ENCODE measurements at regions not wholly inside any gene's neighbourhood (a gene's known extent, or its start where the extent isn't known, plus 50 kb on each side); places are given as distances from the start of the nearest gene placed in this dataset.

DNA sequence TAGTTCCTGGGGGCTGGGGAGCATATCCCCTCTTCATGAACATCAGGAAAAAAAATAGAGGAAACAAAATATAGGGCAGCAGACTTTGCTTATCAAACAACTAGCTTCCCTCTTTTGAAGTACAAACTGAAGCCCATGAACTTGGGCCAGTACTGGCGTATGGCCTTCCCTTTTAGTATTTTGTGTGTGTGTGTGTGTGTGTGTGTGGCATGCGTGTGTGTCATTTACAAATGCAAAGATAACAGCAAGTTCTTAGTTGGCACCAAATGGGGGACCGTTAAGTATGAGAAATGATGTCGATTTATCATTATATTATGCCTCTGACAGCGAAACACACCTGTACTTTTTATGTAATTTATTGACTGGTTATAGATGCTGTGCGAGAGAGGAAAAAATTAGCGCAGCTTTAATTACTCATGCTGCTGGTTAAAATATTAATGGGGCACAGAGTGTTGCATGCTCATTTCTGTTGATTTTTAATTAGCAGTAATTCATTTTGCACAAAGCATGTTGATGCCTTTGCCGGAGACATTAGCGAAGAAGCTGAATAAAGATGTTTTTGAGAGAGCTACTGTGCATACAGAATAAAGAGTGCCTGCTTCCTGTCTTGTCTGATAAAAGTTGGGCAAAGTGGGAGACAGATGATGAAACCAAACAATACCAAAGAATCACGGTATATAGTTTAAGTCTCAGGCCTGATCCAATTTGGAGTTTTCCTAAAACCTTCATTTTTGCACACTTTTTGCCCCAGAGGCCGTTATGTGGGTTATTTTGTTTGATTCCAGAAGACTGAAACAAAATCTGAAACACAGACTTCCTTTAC, 297.1 kb downstream of the SATB1 start:
- DNase-seq, result no peak
- intact Hi-C loops (cut with DNase I), result no loop called here

DNA sequence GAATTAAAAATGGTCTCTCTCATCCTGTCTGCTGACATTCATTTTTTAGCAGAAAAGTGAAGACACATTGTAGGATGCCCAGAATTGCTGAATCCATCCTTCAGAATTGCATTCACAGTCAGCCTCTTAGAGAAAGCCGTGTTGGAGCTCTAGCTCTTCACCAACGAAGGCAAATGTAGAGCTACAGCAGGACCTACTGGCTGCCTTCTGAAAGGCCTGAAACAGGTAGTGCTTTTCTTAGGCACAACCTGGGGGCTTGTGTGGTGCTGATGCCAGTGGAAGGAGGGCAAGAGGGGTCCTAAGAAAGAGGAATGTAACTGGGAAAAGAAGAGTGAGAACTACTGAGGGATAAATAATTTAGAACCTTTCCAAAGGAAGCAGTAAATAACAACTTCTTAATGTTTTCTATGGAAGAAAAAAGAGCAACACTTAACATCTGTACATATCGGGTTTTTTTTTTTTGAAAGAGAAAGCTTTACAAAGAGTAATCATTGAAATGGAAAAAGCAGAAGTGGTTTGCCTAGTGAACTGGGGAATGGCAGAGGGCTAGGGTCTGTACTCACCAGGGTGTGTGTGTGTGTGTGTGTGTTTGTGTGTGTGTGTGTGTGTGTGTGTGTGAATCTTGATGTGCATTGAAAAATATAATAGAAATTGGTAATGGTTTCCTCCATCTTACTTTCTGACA, 297.8 kb downstream of the SATB1 start:
- no peak for DNase-seq
- intact Hi-C loops (cut with DNase I), result no loop called here

DNA sequence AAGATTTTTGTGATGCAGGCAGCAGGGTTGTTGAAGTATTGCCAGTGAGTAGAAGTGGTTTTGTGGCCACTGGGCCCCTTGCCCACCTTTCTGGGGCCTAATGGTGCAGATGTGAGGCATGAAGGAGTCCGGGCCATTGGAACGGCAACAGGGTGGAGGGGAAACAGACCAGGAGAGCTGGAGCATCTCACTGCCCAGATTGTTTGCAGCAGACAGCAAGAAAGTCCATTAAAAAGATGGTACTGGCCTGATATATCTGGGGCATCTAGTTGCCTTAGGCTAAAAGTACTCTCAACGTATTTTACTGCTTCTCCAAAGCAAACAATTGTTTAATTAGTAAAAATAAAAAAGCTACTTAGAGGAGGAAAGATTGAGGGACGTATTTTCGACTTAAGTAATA, 298.4 kb downstream of the SATB1 start:
- peak in 1 of 10 donors; percentile 63 for DNase-seq
- intact Hi-C loops (cut with DNase I), result no loop called here

DNA sequence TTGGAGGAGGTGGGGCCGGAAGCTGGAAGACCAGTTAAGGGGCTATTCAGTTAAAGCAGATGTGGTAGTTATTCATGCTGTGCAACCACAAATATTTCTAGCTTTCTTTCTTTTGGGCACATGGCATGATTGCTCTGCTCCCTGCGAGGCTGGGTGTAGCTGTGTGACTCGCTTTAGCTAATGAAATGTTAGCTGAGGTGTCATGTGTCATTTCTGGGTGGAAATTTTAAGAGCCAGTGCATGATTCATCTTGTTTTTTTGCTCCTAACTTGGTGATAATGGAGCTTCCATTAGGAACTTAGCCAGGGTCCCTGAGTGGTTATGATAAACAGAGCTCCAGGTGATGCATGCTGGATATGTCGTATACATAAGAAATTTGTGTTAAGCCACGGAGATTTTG, 300.6 kb downstream of the SATB1 start:
- intact Hi-C loops (cut with DNase I), result no loop called here
- DNase-seq, result no peak

DNA sequence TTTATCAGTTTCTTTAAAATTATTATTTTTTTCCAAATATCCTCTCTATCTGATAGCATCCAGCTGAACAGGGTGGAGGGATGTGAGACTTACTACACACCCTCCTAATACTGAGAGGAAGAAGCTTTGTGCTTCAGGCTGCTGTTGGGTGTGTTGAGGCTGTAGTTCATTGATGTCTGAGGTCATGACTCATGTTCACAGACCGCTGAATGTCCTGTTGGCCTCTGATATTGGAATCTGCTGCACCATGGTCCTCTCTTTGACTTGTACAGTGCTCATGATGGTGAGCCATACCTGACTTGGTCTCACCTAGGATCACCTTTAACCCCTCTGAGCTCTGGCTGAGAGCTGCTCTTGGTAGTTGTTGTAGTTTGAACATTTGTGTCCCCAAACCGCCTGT, 302.9 kb downstream of the SATB1 start:
- intact Hi-C loops (cut with DNase I), result no loop called here

DNA sequence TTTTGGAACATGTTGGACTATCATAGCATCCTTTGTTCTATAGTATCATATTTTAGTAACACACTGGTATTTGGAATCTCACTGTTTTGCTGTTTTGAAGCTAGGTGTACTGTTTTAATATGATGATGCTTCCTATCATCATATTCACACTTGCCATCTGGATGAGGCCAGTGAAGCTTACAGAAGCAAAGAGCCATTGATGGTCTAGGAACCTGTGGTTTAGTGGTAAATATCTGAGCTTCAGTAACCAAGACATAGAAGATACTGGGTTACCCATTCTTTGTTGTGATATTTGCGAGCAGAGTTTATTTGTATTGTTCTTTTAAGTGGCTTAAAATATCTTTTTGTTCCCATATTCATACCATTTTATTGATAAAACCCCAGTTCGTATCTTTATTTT, 304.1 kb downstream of the SATB1 start:
- intact Hi-C loops (cut with DNase I), result no loop called here
- no peak for DNase-seq

More for the DNA sequence above, 302.9 kb downstream of the SATB1 start:
- DNase-seq, result no peak

DNA sequence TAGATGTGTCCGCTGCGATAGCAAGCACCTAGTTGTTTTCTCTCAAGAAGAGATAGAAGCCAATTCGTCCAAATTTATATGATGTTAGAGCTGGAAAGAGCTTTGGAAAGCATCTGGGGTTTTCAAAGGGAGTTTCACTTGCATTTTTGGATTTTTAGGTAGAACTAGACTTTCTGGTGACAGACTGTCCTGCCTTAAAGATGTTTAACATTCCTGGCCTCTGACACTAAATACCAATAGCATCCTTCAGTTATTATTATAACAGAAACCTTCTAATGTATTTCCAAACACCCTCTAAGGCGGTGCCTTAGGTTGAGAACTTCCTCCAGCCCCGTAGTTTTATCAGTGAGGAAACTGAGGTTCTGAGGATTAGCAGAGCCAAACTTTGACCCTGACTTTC, 305.3 kb downstream of the SATB1 start:
- intact Hi-C loops (cut with DNase I), result no loop called here

DNA sequence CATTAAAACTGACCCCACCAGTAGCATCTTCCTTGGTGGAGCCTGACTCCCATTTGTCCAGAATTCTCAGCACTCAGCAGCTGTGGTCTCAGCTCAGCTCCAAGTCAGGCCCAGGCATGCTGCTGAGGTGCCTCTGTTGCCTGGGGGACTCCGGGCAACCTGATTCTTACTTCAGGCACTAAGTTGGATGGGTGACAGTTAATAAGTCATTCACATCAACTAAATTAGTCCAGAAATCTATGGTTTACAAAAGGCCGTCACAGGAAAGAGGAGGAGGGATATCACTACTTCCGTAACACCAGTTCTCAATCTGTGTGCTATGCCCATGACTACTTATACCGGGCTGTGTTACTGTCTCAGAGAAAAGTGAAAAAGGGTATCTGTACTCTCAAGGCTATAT, 310.2 kb downstream of the SATB1 start:
- no peak for DNase-seq

More for the DNA sequence above, 305.3 kb downstream of the SATB1 start:
- DNase-seq, result no peak

DNA sequence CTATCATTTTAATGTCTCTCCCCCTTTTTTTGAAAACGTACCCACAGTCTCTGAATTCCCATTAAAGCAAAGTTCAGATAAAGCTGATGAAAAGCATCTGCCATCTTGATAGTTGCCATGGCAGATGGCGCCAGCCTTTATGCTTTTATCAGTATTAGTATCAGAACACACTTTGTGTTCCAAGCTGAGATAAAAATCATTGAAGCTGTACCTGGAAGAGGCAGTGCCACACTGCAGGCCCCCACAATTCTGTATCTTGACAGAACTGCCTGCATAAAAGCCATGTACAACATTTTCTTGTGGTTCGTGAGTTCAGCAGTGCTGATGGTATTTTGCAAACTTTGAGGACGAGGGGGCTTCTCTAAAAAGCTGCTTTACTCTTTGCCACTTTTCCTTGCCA, 311.7 kb downstream of the SATB1 start:
- intact Hi-C loops (cut with DNase I), result no loop called here
- no peak for DNase-seq

More for the DNA sequence above, 310.2 kb downstream of the SATB1 start:
- intact Hi-C loops (cut with DNase I), result no loop called here

DNA sequence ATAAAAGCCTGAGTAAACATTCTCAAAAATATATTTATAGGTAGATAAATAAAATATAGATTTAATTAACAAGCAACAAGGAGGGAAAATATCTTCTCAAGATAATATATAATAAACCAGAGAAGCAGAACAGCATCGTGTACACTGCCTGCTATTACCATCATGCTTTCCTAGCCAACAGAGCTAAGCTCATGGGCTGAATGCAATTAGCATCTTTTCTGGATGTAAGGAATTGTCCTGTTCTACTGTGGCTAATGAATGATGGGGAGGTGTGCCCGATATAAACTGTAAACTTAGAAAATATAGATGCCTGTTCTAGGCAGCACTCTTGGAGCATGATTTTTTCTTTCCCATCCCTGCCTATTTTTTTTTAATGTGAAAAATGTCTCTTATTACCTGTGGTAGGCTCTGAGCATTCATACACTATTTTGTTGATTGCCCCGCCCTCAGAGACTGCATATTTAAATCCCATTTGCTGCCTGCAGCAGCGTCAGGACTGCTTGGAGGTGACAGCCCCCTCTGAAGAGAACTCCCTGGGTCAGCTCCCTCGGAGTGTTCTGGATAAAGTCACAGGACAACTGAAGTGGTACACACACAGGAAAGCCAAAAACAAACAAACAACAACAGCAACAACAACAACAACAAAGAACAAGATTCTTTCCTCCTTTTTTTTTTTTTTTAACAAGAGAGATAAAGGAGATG, 312.3 kb downstream of the SATB1 start:
- DNase-seq, result no peak
- intact Hi-C loops (cut with DNase I), result no loop called here

DNA sequence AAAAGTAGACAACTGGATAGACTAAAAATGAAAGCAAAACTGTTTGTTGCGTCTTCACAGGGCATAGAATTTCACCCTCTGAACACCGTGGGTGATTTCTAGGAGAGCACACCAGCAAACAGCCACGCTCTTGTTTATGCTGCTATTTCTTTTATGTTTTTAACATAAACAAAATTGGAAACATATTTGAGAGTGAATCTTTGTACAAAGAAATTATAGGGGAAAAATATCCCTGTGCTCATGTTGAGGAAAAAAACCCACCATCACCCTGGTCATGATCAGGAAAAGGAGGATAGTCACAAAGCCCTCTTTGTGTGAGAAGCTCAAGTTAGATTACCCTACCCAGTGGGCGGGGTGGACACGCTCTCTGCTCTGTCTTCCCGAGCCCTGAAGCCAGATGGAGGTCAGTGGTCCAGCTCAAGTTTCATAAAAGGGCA, 313.3 kb downstream of the SATB1 start:
- DNase-seq, result peak in 1 of 10 donors; percentile 69
- intact Hi-C loops (cut with DNase I), result no loop called here

DNA sequence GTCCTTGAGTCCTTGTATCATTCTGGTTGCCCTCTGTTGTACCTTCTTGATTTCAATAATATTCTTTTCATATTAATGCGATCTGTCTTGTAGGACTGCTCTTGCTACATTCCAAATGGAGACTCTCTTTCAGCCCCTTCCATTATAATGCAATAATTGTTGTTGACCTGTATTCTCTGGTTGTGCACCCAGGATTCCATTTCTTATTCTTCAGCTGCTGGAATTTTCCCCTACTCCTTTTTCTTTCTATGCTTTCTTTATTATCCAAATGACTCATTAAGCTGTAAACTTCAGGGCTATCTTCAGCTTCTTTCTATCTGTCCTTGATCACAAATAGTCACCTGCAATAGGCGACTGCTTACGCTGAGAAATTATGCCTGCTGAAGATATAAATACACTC, 321.5 kb downstream of the SATB1 start:
- no peak for DNase-seq
- intact Hi-C loops (cut with DNase I), result no loop called here

DNA sequence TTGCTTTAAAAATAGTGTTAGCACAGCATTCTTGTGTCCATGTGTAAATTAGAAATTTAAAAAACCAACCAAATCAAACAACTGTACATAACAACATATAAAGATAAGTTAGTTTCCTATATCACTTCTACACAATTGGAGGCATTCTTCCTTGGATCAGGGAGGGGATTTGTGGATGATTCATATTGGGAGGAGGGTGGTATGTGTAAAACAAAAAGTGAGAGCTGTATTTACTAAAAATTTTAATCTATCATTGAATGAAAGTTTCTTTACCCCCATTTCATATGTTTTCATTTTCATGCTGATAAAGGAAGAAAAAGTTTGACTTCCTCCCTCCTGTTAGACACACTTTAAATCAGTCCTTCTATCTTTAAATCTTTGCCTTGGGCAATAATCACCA, 325.0 kb downstream of the SATB1 start:
- intact Hi-C loops (cut with DNase I), result no loop called here
- no peak for DNase-seq

DNA sequence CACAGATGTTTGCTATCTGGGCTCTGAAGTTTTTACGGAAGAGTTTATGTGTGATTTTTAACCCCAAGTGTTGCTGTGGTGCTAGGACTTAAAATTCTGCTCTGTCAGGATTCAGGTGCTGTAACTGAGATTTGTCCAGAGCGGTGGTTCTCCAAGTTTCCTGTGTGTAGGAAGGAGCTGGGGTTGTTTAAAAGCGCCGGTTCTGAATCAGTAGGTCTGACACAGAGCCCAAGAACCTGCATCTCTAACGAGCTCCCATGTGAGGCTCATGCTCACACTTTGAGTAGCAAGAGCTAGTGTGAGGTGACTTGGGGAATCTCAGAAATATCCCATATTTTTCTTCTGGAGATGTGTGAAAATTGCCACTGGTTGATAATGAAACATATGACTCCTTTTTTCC, 325.5 kb downstream of the SATB1 start:
- no peak for DNase-seq
- intact Hi-C loops (cut with DNase I), result no loop called here

DNA sequence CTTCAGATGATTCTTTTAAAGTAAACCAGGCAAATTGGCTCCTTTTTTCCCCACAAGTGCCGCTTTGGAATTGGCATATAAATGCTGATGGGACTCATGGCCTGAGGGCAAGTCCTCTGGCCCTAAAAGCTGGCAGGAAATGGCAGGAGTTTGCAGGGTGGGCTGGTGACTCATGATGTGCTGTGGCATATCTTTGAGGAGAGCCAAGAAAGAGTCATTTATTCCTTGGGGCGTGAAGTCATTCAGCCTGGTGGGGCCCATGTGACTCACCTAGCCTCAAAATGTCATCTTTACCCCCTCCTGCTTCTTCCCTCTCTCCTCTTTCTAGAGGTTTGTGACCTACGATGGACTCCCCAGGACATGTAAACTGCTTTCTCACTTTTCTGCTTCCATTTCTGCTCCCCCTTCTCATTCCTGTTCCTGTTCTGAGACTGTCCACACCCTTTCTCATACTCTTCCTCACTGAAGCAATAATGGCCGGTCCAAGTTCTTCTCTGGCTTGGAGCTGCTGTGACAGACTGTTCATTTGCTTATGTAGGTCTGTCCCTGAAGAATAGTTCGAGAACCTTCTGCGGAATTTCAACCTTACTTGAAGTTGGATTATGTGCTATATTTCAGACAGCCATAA, 326.1 kb downstream of the SATB1 start:
- no peak for DNase-seq
- intact Hi-C loops (cut with DNase I), result no loop called here

DNA sequence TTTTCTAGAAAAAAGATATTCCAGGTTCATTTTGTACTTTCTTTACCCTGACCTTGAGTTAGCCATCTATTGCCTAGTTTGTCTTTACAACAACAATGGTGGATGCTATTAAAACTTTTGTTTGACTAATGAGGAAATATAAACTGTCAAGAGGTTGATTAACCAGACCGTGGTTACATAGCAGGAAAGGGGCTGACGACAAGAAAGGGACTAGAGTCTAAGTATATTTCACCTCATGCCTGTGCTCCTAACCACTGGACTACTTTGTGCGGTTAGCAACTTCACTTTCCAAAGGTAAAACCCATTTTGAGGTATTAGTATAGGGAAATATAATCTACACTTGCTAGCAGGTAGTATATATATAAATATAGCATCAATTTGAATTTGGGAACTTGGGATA, 327.1 kb downstream of the SATB1 start:
- DNase-seq, result no peak
- intact Hi-C loops (cut with DNase I), result no loop called here

DNA sequence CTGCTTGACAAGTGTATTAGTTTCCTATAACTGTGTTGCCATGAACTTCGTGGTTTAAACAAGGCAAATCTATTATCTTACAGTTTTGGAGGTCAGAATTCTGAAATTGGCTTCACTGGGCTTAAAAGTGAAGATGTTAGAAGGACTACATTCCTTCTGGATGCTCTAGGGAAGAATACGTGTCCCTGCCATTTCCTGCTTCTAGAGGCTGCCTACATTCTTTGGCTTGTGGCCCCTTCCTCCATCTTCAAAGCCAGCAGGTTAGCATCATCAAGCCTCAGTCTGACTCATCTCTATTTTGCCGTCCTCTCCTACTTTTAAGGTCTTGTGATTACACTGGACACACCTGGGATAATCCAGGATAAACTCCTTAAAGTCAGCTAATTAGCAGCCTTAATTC, 327.7 kb downstream of the SATB1 start:
- intact Hi-C loops (cut with DNase I), result no loop called here
- DNase-seq, result no peak

DNA sequence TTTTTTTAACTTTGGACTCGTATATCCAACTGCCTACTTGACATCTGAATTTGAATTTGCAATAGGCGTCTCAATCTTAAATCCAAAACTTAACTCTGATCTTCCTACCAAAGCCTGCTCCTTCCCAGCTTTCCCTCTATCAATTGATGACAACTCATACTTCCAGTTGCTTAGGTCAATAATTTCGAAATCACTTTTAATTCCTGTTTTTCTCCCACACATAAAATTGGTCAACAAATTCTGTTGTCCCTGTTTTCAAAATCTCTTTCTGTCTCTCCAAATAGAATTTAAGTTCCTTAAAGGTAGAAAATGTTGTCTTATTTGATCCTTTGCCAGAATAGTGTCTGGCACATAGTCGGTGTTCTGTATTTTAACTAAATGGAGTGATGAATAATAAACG, 332.4 kb downstream of the SATB1 start:
- no peak for DNase-seq
- intact Hi-C loops (cut with DNase I), result no loop called here

DNA sequence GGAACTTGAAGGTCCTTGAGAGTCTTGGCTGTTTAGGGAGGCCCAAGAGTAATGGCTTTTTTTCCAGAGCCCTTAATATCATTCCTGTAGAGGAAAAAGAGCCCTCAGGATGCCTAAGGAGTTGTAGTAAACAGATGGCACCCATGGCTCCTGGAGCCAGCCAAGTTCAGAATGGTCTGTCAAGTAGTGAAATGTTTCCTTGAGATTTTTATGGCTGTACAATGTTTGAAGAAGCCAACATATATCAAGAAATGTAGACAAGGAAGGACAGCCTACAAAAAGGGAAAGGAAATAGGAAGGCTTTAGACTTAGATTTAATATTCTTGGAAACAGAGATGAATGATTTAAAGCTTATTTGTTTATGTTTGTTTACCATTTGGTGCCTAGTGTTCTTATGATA, 334.8 kb downstream of the SATB1 start:
- DNase-seq, result no peak
- intact Hi-C loops (cut with DNase I), result no loop called here

DNA sequence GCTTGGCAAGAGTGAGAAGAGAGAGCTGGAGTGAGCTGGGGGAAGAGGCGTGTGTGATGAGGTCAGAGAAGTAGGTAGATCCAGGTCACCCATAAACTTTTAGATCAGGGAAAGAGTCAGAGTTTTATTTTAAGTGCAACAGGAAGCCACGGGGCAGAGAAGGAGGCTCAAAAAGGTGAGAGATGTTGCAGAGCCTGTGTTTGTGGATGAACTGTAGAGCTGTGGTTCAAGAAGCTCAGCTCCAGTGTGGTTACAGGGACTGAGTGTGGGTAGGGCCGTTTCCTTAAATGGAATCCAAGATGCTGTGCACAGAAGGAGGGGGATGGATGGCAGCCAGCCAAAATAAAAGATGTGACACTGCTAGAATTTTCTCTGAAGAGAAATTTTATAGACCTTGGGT, 337.2 kb downstream of the SATB1 start:
- intact Hi-C loops (cut with DNase I), result no loop called here
- DNase-seq, result no peak

DNA sequence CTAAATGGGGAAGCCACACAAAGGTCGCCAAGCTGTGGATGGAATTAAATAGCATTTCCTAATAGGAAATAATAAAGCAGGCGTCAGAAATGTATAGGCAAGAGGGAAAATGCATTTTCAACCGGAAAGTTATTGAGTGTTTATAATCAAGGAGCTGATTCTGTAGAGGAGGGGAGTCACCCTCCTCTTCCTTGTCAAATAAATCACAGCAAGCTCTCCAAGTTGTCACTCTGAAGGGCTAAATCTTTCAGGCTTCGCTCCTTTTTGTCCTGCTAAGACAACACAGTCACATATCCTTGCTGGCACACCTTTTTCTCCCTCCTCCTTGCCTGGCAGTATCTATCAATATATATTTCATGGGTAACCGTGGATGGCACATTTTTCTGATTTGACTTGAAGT, 338.4 kb downstream of the SATB1 start:
- intact Hi-C loops (cut with DNase I), result no loop called here
- DNase-seq, result no peak

Measured in posterior cingulate gyrus (tissue), 11 donors.